GM12878 (cell line): ENCODE measurements at regions not wholly inside any gene's neighbourhood (a gene's known extent, or its start where the extent isn't known, plus 50 kb on each side); places are given as distances from the start of the nearest gene placed in this dataset.

Experiments used
- ATAC-seq: fragments of 200-7000 bp; cut with Tn5 transposase; 3 replicates; pipeline ENCODE4 v1.9.1; 2020; ENCODE audit warnings: mild to moderate bottlenecking, moderate library complexity
- BruUV-seq: library from RNA; stranded (reverse); fragments of 400-500 nt; replicated peaks from 2 replicates; lab custom pipeline; 2021; lab: Mats Ljungman, UMichigan
- CTCF ChIA-PET: fragments of 300-600 bp; sonication (Branson Sonifier 250); formaldehyde crosslinking; extraction: SDS; loops from one replicate; lab custom pipeline; 2021; ENCODE audit warnings: inconsistent platforms; lab: Yijun Ruan, JAX
- POLR2A ChIA-PET: fragments of 350-600 bp; formaldehyde crosslinking; extraction: SDS; loops from one replicate; lab custom pipeline; 2021; ENCODE audit warnings: inconsistent platforms; lab: Charles Lee
- RAD21 ChIA-PET: fragments of 300-600 bp; sonication (Branson Sonifier 250); formaldehyde crosslinking; loops from one replicate; lab custom pipeline; 2023; ENCODE audit warnings: antibody characterized with exemption; ENCODE audit not compliant: unreplicated experiment; lab: Charles Lee
- SMC1A ChIA-PET: fragments of 300-600 bp; sonication (Branson Sonifier 250); formaldehyde crosslinking; loops from one replicate; lab custom pipeline; 2023; ENCODE audit not compliant: unreplicated experiment, uncharacterized antibody; lab: Charles Lee
- DNase-seq: peaks from one replicate; pipeline ENCODE4 v3.0.0-alpha.2; 2011; ENCODE audit warnings: low read depth, low spot score
- FAIRE-seq: peaks from 3 replicates; lab custom pipeline; 2011; peaks lifted over from hg19 to GRCh38; lab: Jason Lieb, UNC
- H2AFZ ChIP-seq: 2 replicates; pipeline ENCODE4 v1.6.0; 2011; ENCODE audit warnings: low read depth, low read length, control low read depth; ENCODE audit not compliant: control insufficient read depth
- H3K27ac ChIP-seq: 2 replicates; pipeline ENCODE4 v1.5.1; 2011; ENCODE audit warnings: control low read depth; ENCODE audit not compliant: control insufficient read depth, insufficient read depth
- H3K27me3 ChIP-seq, 2 experiments: replicated peaks in 1 of 2; 2 replicates each; pipeline versions ENCODE4 v1.6.0 to v1.6.1; 2011; ENCODE audit warnings: low read length in 1 of 2; ENCODE audit not compliant: control insufficient read depth in 2 of 2, insufficient read depth in 2 of 2
- H3K36me3 ChIP-seq, 2 experiments: 2 replicates each; pipeline ENCODE4 v1.5.1; 2011; ENCODE audit warnings: low read length in 1 of 2; ENCODE audit not compliant: control insufficient read depth in 2 of 2, insufficient read depth in 2 of 2
- H3K4me1 ChIP-seq: 2 replicates; pipeline ENCODE4 v1.6.1; 2011; ENCODE audit warnings: mild to moderate bottlenecking, low read length, moderate library complexity, mixed read lengths; ENCODE audit not compliant: control insufficient read depth, insufficient read depth
- H3K4me2 ChIP-seq: 2 replicates; pipeline ENCODE4 v1.6.0; 2011; ENCODE audit warnings: control low read depth; ENCODE audit not compliant: control insufficient read depth, insufficient read depth
- H3K4me3 ChIP-seq: fragments of 200-600 bp; sonication (generic); 2 replicates; pipeline ENCODE4 v1.5.1; 2016
- H3K79me2 ChIP-seq: 2 replicates; pipeline ENCODE4 v1.6.0; 2011; ENCODE audit warnings: low read length; ENCODE audit not compliant: control insufficient read depth, insufficient read depth
- H3K9ac ChIP-seq: 2 replicates; pipeline ENCODE4 v1.8.0; 2011; ENCODE audit warnings: low read length, control low read depth, mixed read lengths; ENCODE audit not compliant: control insufficient read depth, insufficient read depth
- H3K9me3 ChIP-seq: replicated peaks from 3 replicates; pipeline ENCODE4 v1.5.1; 2011; ENCODE audit warnings: mild to moderate bottlenecking, low read length; ENCODE audit not compliant: control insufficient read depth, insufficient read depth
- H4K20me1 ChIP-seq: 2 replicates; pipeline ENCODE4 v1.6.0; 2011; ENCODE audit not compliant: control insufficient read depth, insufficient read depth
- CREB1 ChIP-seq: IDR thresholded peaks from 2 replicates; pipeline ENCODE4 v1.6.1; 2012; ENCODE audit warnings: low read depth, mild to moderate bottlenecking, inconsistent platforms
- EED ChIP-seq: sonication (generic); IDR thresholded peaks from 2 replicates; pipeline ENCODE4 v1.6.1; 2016; ENCODE audit warnings: antibody characterized with exemption, low read depth
- KDM1A ChIP-seq: fragments of 200-600 bp; sonication (generic); IDR thresholded peaks from 2 replicates; pipeline ENCODE4 v1.6.1; 2016; ENCODE audit warnings: borderline replicate concordance
- NFXL1 ChIP-seq: fragments of 450-650 bp; IDR thresholded peaks from 2 replicates; pipeline ENCODE4 v1.6.1; 2017; ENCODE audit warnings: antibody characterized with exemption, mild to moderate bottlenecking, borderline replicate concordance
- NFYB ChIP-seq: IDR thresholded peaks from 2 replicates; pipeline ENCODE4 v1.6.1; 2011; ENCODE audit warnings: low read depth, mild to moderate bottlenecking, low read length, improper control_type of control experiment, moderate library complexity; ENCODE audit not compliant: insufficient read depth
- YY1 ChIP-seq: IDR thresholded peaks from 2 replicates; pipeline ENCODE4 v1.6.1; 2011; ENCODE audit warnings: low read depth, mild to moderate bottlenecking, low read length
- WGBS: methylation state at CpG from one replicate; pipeline ENCODE4 v1.1.6; 2016; ENCODE audit warnings: low lambda C conversion rate; ENCODE audit not compliant: insufficient replicate concordance, insufficient coverage; ENCODE audit errors: missing lambda C conversion rate; 5-methylcytosine and 5-hydroxymethylcytosine counted together
- in situ Hi-C: fragments of 300-500 bp; cut with MboI; formaldehyde crosslinking; loops from 9 replicates; pipeline ENCODE4 v1.14.3; 2018; ENCODE audit warnings: mixed read lengths
- intact Hi-C: fragments of 100-400 bp; cut with micrococcal nuclease; formaldehyde crosslinking; loops from one replicate; pipeline ENCODE4 v1.14.2; 2022; ENCODE audit not compliant: unreplicated experiment
- TF ChIP-seq, protein P1 (sequence below): IDR thresholded peaks from 2 replicates; pipeline ENCODE4 v1.6.1; 2012; ENCODE audit warnings: improper control_type of control experiment, low read depth, low read length; ENCODE audit not compliant: insufficient replicate concordance
- TF ChIP-seq, protein P2 (sequence below): IDR thresholded peaks from 2 replicates; pipeline ENCODE4 v1.6.1; 2011; ENCODE audit warnings: low read depth, low read length, improper control_type of control experiment, borderline replicate concordance
- TF ChIP-seq, protein P3 (sequence below): fragments of 150-350 bp; IDR thresholded peaks from 2 replicates; pipeline ENCODE4 v1.6.1; 2014; ENCODE audit warnings: mild to moderate bottlenecking, low read depth, low read length

DNA sequence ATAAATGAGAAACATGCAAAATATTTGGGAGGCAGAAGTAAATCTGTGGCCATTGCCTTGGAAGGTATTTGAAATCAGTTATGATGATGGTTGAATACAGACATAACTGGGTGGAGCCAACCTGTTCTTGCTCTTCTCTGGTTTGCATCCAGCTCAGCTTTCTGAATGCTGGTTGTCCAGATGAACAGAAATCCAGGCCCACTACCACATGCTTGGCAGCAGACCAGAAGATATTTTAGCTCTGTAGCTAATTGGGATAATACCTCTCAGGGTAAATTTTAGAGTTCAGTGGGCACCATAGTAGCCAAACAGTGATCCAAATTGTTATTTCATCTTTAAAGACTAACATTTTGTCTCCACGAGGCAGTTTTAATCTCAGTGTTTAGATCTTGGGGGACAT lies 308.3 kb downstream of the RAB38 start (continued):
- TF ChIP-seq, protein P1, sequence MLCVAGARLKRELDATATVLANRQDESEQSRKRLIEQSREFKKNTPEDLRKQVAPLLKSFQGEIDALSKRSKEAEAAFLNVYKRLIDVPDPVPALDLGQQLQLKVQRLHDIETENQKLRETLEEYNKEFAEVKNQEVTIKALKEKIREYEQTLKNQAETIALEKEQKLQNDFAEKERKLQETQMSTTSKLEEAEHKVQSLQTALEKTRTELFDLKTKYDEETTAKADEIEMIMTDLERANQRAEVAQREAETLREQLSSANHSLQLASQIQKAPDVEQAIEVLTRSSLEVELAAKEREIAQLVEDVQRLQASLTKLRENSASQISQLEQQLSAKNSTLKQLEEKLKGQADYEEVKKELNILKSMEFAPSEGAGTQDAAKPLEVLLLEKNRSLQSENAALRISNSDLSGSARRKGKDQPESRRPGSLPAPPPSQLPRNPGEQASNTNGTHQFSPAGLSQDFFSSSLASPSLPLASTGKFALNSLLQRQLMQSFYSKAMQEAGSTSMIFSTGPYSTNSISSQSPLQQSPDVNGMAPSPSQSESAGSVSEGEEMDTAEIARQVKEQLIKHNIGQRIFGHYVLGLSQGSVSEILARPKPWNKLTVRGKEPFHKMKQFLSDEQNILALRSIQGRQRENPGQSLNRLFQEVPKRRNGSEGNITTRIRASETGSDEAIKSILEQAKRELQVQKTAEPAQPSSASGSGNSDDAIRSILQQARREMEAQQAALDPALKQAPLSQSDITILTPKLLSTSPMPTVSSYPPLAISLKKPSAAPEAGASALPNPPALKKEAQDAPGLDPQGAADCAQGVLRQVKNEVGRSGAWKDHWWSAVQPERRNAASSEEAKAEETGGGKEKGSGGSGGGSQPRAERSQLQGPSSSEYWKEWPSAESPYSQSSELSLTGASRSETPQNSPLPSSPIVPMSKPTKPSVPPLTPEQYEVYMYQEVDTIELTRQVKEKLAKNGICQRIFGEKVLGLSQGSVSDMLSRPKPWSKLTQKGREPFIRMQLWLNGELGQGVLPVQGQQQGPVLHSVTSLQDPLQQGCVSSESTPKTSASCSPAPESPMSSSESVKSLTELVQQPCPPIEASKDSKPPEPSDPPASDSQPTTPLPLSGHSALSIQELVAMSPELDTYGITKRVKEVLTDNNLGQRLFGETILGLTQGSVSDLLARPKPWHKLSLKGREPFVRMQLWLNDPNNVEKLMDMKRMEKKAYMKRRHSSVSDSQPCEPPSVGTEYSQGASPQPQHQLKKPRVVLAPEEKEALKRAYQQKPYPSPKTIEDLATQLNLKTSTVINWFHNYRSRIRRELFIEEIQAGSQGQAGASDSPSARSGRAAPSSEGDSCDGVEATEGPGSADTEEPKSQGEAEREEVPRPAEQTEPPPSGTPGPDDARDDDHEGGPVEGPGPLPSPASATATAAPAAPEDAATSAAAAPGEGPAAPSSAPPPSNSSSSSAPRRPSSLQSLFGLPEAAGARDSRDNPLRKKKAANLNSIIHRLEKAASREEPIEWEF = no peak
- TF ChIP-seq, protein P2, sequence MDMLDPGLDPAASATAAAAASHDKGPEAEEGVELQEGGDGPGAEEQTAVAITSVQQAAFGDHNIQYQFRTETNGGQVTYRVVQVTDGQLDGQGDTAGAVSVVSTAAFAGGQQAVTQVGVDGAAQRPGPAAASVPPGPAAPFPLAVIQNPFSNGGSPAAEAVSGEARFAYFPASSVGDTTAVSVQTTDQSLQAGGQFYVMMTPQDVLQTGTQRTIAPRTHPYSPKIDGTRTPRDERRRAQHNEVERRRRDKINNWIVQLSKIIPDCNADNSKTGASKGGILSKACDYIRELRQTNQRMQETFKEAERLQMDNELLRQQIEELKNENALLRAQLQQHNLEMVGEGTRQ = no peak
- TF ChIP-seq EED (no peak), KDM1A (no peak), CREB1 (no peak)

DNA sequence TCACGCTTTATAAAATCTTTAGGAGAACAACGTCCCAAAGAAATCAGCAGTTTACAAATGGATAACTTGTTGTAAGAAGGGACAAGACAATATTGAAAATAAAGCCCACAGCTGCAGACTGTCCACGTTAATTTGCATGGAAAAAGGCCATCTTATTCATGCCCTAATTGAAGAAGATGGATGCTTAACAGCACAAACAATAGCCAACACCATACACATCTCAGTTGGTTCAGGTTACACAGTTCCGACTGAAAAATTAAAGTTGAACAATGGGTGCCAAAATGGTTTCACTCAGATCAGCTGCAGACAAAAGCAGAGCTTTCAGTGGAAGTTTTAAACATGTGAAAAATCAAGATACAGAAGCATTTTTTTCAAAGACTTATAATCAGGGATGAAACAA lies 314.2 kb downstream of the RAB38 start:
- H3K4me2 ChIP-seq = no peak overlapping the region
- no peaks in the 10 kb centered on the region for H4K20me1 ChIP-seq
- ChIA-PET RAD21 (no interaction called here), POLR2A (no interaction called here), SMC1A (no interaction called here), CTCF (no interaction called here)
- no peaks in the 10 kb centered on the region; a peak in 1 of 4 replicates for H3K27me3 ChIP-seq
- H3K36me3 ChIP-seq = no peaks in the 10 kb centered on the region
- no peak overlapping the region for H2AFZ ChIP-seq
- 19% methylated on average over 4 of the region's 4 CpGs for WGBS
- H3K4me3 ChIP-seq = no peak overlapping the region
- BruUV-seq = no TSS peak
- ATAC-seq (no peak), DNase-seq (no peak), FAIRE-seq (no peak)
- TF ChIP-seq YY1 (no peak), NFXL1 (no peak), NFYB (no peak)
- TF ChIP-seq, protein P3, sequence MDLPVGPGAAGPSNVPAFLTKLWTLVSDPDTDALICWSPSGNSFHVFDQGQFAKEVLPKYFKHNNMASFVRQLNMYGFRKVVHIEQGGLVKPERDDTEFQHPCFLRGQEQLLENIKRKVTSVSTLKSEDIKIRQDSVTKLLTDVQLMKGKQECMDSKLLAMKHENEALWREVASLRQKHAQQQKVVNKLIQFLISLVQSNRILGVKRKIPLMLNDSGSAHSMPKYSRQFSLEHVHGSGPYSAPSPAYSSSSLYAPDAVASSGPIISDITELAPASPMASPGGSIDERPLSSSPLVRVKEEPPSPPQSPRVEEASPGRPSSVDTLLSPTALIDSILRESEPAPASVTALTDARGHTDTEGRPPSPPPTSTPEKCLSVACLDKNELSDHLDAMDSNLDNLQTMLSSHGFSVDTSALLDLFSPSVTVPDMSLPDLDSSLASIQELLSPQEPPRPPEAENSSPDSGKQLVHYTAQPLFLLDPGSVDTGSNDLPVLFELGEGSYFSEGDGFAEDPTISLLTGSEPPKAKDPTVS = no peak
- no peaks in the 10 kb centered on the region for H3K4me1 ChIP-seq
- no peak overlapping the region for H3K9ac ChIP-seq
- intact Hi-C loops = no loop called here
- no peaks in the 10 kb centered on the region for H3K9me3 ChIP-seq
- in situ Hi-C loops = no loop called here
- H3K79me2 ChIP-seq = no peaks in the 10 kb centered on the region
- no peak overlapping the region for H3K27ac ChIP-seq
